ENCODE measurements at regions not wholly inside any gene's neighbourhood (a gene's known extent, or its start where the extent isn't known, plus 50 kb on each side); places are given as distances from the start of the nearest gene placed in this dataset.
"Not testable (repeated sequence)": the region's sequence is repeated elsewhere in the genome, so short reads cannot be mapped to it uniquely, and the experiment has no call there.

- no peaks in the 10 kb centered on the region for H3K9me3 Mint-ChIP-seq
- H3K27me3 Mint-ChIP-seq = peaks cover 20% of the 10 kb centered on the region
- H3K36me3 Mint-ChIP-seq (ENCODE audit: low read depth) = no peaks in the 10 kb centered on the region
- ChIA-PET POLR2A (interaction anchor here (0.6 kb wide), 1 partner anchor 27 kb away, joined by 3 read pairs; no protein-coding TSS in a partner anchor), CTCF (no interaction called here)
- H3K4me1 Mint-ChIP-seq = no peaks in the 10 kb centered on the region
- no peak overlapping the region for H3K27ac Mint-ChIP-seq
- H3K4me3 Mint-ChIP-seq = no peak overlapping the region
- no peak for DNase-seq
Observed at GRCh38 chr2:175353275-175353674, 171.8 kb upstream of the ATP5MC3 start.

GRCh38 chr2:175351512-175351911, 170.0 kb upstream of the ATP5MC3 start:
- ChIA-PET CTCF (no interaction called here), POLR2A (no interaction called here)

GRCh38 chr2:175350105-175350504, 168.6 kb upstream of the ATP5MC3 start:
- H3K27ac Mint-ChIP-seq = no peak overlapping the region
- DNase-seq = no peak
- POLR2A ChIA-PET = no interaction called here
- H3K27me3 Mint-ChIP-seq = peaks cover 16% of the 10 kb centered on the region
- H3K36me3 Mint-ChIP-seq (ENCODE audit: low read depth) = no peaks in the 10 kb centered on the region
- CTCF ChIA-PET = no interaction called here
- no peak overlapping the region for H3K4me3 Mint-ChIP-seq
- no peaks in the 10 kb centered on the region for H3K4me1 Mint-ChIP-seq
- H3K9me3 Mint-ChIP-seq = no peaks in the 10 kb centered on the region

More at GRCh38 chr2:175351512-175351911, 170.0 kb upstream of the ATP5MC3 start:
- no peak for DNase-seq
- Mint-ChIP-seq H3K4me1 (no peaks in the 10 kb centered on the region), H3K36me3 (ENCODE audit: low read depth) (no peaks in the 10 kb centered on the region), H3K9me3 (no peaks in the 10 kb centered on the region), H3K4me3 (no peak overlapping the region), H3K27me3 (peaks cover 19% of the 10 kb centered on the region), H3K27ac (no peak overlapping the region)

GRCh38 chr2:175342085-175342484, 160.6 kb upstream of the ATP5MC3 start:
- no peaks in the 10 kb centered on the region for H3K4me1 Mint-ChIP-seq
- no peak for DNase-seq
- ChIA-PET CTCF (no interaction called here), POLR2A (no interaction called here)
- peaks cover 18% of the 10 kb centered on the region for H3K9me3 Mint-ChIP-seq
- no peak overlapping the region for H3K4me3 Mint-ChIP-seq
- H3K27me3 Mint-ChIP-seq = peaks cover 6% of the 10 kb centered on the region
- H3K36me3 Mint-ChIP-seq (ENCODE audit: low read depth) = no peaks in the 10 kb centered on the region
- H3K27ac Mint-ChIP-seq = no peak overlapping the region

- DNase-seq = no peak
- Mint-ChIP-seq H3K4me3 (no peak overlapping the region), H3K27ac (no peak overlapping the region), H3K27me3 (no peaks in the 10 kb centered on the region), H3K4me1 (no peaks in the 10 kb centered on the region), H3K9me3 (peaks cover 9% of the 10 kb centered on the region), H3K36me3 (ENCODE audit: low read depth) (no peaks in the 10 kb centered on the region)
- ChIA-PET POLR2A (no interaction called here), CTCF (interaction anchor here (1.3 kb wide), 1 partner anchor 29 kb away, joined by 3 read pairs; no protein-coding TSS in a partner anchor)
Observed at GRCh38 chr2:175330195-175330594, 148.7 kb upstream of the ATP5MC3 start.

GRCh38 chr2:175326801-175327200, 145.3 kb upstream of the ATP5MC3 start:
- POLR2A ChIA-PET = no interaction called here
- Mint-ChIP-seq H3K36me3 (ENCODE audit: low read depth) (no peaks in the 10 kb centered on the region), H3K4me3 (no peak overlapping the region), H3K9me3 (peaks cover 9% of the 10 kb centered on the region), H3K27ac (no peak overlapping the region), H3K27me3 (peaks cover 1% of the 10 kb centered on the region), H3K4me1 (no peaks in the 10 kb centered on the region)
- CTCF ChIA-PET = no interaction called here
- no peak for DNase-seq

- H3K4me1 Mint-ChIP-seq; H3K9me3 Mint-ChIP-seq; CTCF ChIA-PET; H3K36me3 Mint-ChIP-seq (ENCODE audit: low read depth); H3K4me3 Mint-ChIP-seq; DNase-seq; H3K27ac Mint-ChIP-seq; H3K27me3 Mint-ChIP-seq: not testable (repeated sequence)
- POLR2A ChIA-PET = interaction anchor here (0.6 kb wide), 1 partner anchor 27 kb away, joined by 3 read pairs; no protein-coding TSS in a partner anchor
Observed at GRCh38 chr2:175326164-175326563, 144.7 kb upstream of the ATP5MC3 start.

GRCh38 chr2:175323162-175323561, 141.7 kb upstream of the ATP5MC3 start:
- Mint-ChIP-seq H3K36me3 (ENCODE audit: low read depth) (no peaks in the 10 kb centered on the region), H3K27ac (no peak overlapping the region), H3K4me3 (no peak overlapping the region), H3K9me3 (peaks cover 9% of the 10 kb centered on the region), H3K27me3 (peaks cover 9% of the 10 kb centered on the region), H3K4me1 (no peaks in the 10 kb centered on the region)
- CTCF ChIA-PET = no interaction called here
- POLR2A ChIA-PET = no interaction called here
- no peak for DNase-seq

GRCh38 chr2:175318542-175318941, 137.0 kb upstream of the ATP5MC3 start:
- no peak for DNase-seq
- Mint-ChIP-seq H3K4me3 (no peak overlapping the region), H3K4me1 (no peaks in the 10 kb centered on the region), H3K9me3 (no peaks in the 10 kb centered on the region), H3K27ac (no peak overlapping the region), H3K27me3 (peaks cover 16% of the 10 kb centered on the region), H3K36me3 (ENCODE audit: low read depth) (no peaks in the 10 kb centered on the region)
- POLR2A ChIA-PET = no interaction called here
- CTCF ChIA-PET = no interaction called here

- CTCF ChIA-PET = no interaction called here
- H3K36me3 Mint-ChIP-seq (ENCODE audit: low read depth) = no peaks in the 10 kb centered on the region
- no peak overlapping the region for H3K27ac Mint-ChIP-seq
- peaks cover 20% of the 10 kb centered on the region for H3K27me3 Mint-ChIP-seq
- H3K4me1 Mint-ChIP-seq = no peaks in the 10 kb centered on the region
- no peak overlapping the region for H3K4me3 Mint-ChIP-seq
- POLR2A ChIA-PET = no interaction called here
- no peaks in the 10 kb centered on the region for H3K9me3 Mint-ChIP-seq
- no peak for DNase-seq
Observed at GRCh38 chr2:175317751-175318150, 136.2 kb upstream of the ATP5MC3 start.

- Mint-ChIP-seq H3K27me3 (peaks cover 20% of the 10 kb centered on the region), H3K36me3 (ENCODE audit: low read depth) (no peaks in the 10 kb centered on the region), H3K4me3 (no peak overlapping the region), H3K9me3 (no peaks in the 10 kb centered on the region), H3K4me1 (no peaks in the 10 kb centered on the region), H3K27ac (no peak overlapping the region)
- CTCF ChIA-PET = no interaction called here
- DNase-seq = no peak
- POLR2A ChIA-PET = no interaction called here
Observed at GRCh38 chr2:175312137-175312536, 130.6 kb upstream of the ATP5MC3 start.

GRCh38 chr2:175310813-175311504, 129.4 kb upstream of the ATP5MC3 start:
- no peak overlapping the region for H3K27ac Mint-ChIP-seq
- H3K9me3 Mint-ChIP-seq = no peaks in the 10 kb centered on the region
- H3K4me3 Mint-ChIP-seq = no peak overlapping the region
- POLR2A ChIA-PET = no interaction called here
- no peaks in the 10 kb centered on the region for H3K4me1 Mint-ChIP-seq
- peaks cover 21% of the 10 kb centered on the region for H3K27me3 Mint-ChIP-seq
- H3K36me3 Mint-ChIP-seq (ENCODE audit: low read depth) = no peaks in the 10 kb centered on the region
- no peak for DNase-seq
- CTCF ChIA-PET = interaction anchor here (1.2 kb wide), 1 partner anchor 25 kb away, joined by 3 read pairs; no protein-coding TSS in a partner anchor

- Mint-ChIP-seq H3K4me1 (no peaks in the 10 kb centered on the region), H3K27me3 (peaks cover 25% of the 10 kb centered on the region), H3K36me3 (ENCODE audit: low read depth) (no peaks in the 10 kb centered on the region), H3K4me3 (no peak overlapping the region), H3K9me3 (no peaks in the 10 kb centered on the region), H3K27ac (no peak overlapping the region)
- DNase-seq = peak; percentile 8
- ChIA-PET POLR2A (no interaction called here), CTCF (no interaction called here)
Observed at GRCh38 chr2:175309799-175310198, 128.3 kb upstream of the ATP5MC3 start.

- POLR2A ChIA-PET = no interaction called here
- no peaks in the 10 kb centered on the region for H3K4me1 Mint-ChIP-seq
- H3K9me3 Mint-ChIP-seq = no peaks in the 10 kb centered on the region
- H3K27me3 Mint-ChIP-seq = peaks cover 19% of the 10 kb centered on the region
- no peak overlapping the region for H3K27ac Mint-ChIP-seq
- no peaks in the 10 kb centered on the region for H3K36me3 Mint-ChIP-seq (ENCODE audit: low read depth)
- H3K4me3 Mint-ChIP-seq = no peak overlapping the region
- CTCF ChIA-PET = interaction anchor here (0.6 to 1.0 kb wide), 2 partner anchors 20 to 159 kb away, joined by 3 read pairs; no protein-coding TSS in a partner anchor
- DNase-seq = no peak
Observed at GRCh38 chr2:175308005-175308404, 126.5 kb upstream of the ATP5MC3 start.

All from activated CD4-positive, alpha-beta T cell treated with anti-CD3 and anti-CD28 coated beads, Interleukin-2, amount 10 ng/mL, durations not matched to agents 7 days and 5 days (primary cell).